Breast epithelium (tissue), 4 donors: ENCODE measurements at regions not wholly inside any gene's neighbourhood (a gene's known extent, or its start where the extent isn't known, plus 50 kb on each side); places are given as distances from the start of the nearest gene placed in this dataset.
"Not testable (repeated sequence)": the region's sequence is repeated elsewhere in the genome, so short reads cannot be mapped to it uniquely, and the experiment has no call there.

ENCODE experiments used
- DNase-seq, 2 donors: peaks; one replicate each; pipeline ENCODE4 v3.0.0-alpha.2; 2019; ENCODE audit warnings: low spot score in 2 of 2
- H3K27ac ChIP-seq, 2 donors: fragments of 200-600 bp; sonication (generic) in 1 of 2; one replicate each; pipeline ENCODE4 v1.5.1; 2016 to 2019; ENCODE audit warnings: mild to moderate bottlenecking in 1 of 2
- H3K27me3 ChIP-seq, 2 donors: fragments of 200-600 bp; sonication (generic) in 1 of 2; one replicate each; pipeline versions ENCODE4 v1.5.1 to v1.6.0; 2017 to 2019; ENCODE audit warnings: control low read depth in 1 of 2, mild to moderate bottlenecking in 1 of 2
- H3K36me3 ChIP-seq: fragments of 200-600 bp; one replicate; pipeline ENCODE4 v1.5.1; 2019
- H3K4me1 ChIP-seq, 2 donors: fragments of 200-600 bp; sonication (generic); one replicate each; pipeline ENCODE4 v1.5.1; 2016 to 2019; ENCODE audit warnings: control low read depth in 1 of 2
- H3K4me3 ChIP-seq, 3 donors: fragments of 200-600 bp; sonication (generic); 1 replicate in 2 of 3; 2 replicates in 1 of 3; pipeline ENCODE4 v1.5.1; 2016 to 2019; ENCODE audit warnings: mild to moderate bottlenecking in 3 of 3, moderate library complexity in 2 of 3
- H3K9me3 ChIP-seq, 2 donors: fragments of 200-600 bp; sonication (generic) in 1 of 2; one replicate each; pipeline ENCODE4 v1.5.1; 2016 to 2019; ENCODE audit warnings: control low read depth in 1 of 2
- POLR2A ChIP-seq: fragments of 450-650 bp; IDR thresholded peaks from one replicate; pipeline ENCODE4 v1.6.1; 2016; ENCODE audit warnings: antibody characterized with exemption, mild to moderate bottlenecking, moderate library complexity
- POLR2AphosphoS5 ChIP-seq, 3 donors: sonication (generic); formaldehyde crosslinking; IDR thresholded peaks; one replicate each; pipeline ENCODE4 v1.6.1; 2017; ENCODE audit warnings: antibody characterized with exemption in 3 of 3
- intact Hi-C: fragments of 100-400 bp; cut with DNase I; formaldehyde crosslinking; loops from one replicate; pipeline ENCODE4 v1.15.1; 2023; ENCODE audit warnings: low total_unique reads
- TF ChIP-seq, protein P1 (sequence below), 3 donors: fragments of 450-650 bp; IDR thresholded peaks; one replicate each; pipeline ENCODE4 v1.5.1; 2016 to 2017; ENCODE audit warnings: antibody characterized with exemption in 3 of 3, mild to moderate bottlenecking in 3 of 3, moderate library complexity in 3 of 3

DNA sequence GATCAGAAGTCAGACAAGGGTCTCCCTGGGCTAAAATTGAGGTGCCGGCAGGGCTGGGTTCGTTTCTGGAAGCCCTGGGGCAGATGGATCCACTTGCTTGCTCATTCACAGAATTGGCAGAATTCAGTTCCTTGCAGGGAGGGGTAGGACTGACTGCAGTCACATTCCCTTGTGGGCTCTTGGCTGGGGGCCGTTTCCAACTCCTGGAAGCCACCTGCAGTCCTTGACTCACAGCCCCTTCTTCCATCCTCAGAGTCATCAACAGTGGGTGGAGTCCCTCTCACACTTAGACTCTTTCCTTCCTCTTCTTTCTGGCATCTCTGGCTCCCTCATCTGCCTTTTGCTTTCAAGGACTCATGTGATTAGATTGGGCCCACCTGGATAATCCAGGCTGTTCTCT lies 54.6 kb upstream of the NANOS1 start:
- Histone ChIP-seq H3K27ac (no peak overlapping the region), H3K27me3 (no peaks in the 10 kb centered on the region), H3K9me3 (peaks cover 0 to 8% of the 10 kb centered on the region in 2 donors), H3K4me1 (no peaks in the 10 kb centered on the region), H3K36me3 (no peaks in the 10 kb centered on the region), H3K4me3 (no peak overlapping the region)
- TF ChIP-seq, protein P1, sequence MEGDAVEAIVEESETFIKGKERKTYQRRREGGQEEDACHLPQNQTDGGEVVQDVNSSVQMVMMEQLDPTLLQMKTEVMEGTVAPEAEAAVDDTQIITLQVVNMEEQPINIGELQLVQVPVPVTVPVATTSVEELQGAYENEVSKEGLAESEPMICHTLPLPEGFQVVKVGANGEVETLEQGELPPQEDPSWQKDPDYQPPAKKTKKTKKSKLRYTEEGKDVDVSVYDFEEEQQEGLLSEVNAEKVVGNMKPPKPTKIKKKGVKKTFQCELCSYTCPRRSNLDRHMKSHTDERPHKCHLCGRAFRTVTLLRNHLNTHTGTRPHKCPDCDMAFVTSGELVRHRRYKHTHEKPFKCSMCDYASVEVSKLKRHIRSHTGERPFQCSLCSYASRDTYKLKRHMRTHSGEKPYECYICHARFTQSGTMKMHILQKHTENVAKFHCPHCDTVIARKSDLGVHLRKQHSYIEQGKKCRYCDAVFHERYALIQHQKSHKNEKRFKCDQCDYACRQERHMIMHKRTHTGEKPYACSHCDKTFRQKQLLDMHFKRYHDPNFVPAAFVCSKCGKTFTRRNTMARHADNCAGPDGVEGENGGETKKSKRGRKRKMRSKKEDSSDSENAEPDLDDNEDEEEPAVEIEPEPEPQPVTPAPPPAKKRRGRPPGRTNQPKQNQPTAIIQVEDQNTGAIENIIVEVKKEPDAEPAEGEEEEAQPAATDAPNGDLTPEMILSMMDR (IDR thresholded peaks at IDR 0.05), result no peak
- TF ChIP-seq POLR2AphosphoS5 (IDR thresholded peaks at IDR 0.05) (no peak), POLR2A (no peak)
- intact Hi-C loops, result no loop called here
- DNase-seq, result no peak

DNA sequence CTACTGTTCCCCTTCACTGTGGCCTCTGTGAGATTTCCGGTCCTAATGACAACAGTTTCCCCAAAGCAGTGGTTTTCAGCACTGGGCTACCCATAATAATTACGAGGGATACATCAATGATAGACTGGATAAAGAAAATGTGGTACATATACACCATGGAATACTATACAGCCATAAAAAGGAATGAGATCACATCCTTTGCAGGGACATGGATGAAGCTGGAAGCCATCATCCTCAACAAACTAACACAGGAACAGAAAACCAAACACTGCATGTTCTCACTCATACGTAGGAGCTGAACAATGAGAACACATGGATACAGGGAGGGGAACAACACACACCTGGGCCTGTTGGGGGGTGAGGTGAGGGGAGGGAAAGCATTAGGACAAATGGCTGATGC lies 53.3 kb upstream of the NANOS1 start:
- H3K4me3 ChIP-seq, H3K27ac ChIP-seq, intact Hi-C loops, H3K9me3 ChIP-seq, H3K36me3 ChIP-seq, H3K27me3 ChIP-seq, DNase-seq, H3K4me1 ChIP-seq: not testable (repeated sequence)

DNA sequence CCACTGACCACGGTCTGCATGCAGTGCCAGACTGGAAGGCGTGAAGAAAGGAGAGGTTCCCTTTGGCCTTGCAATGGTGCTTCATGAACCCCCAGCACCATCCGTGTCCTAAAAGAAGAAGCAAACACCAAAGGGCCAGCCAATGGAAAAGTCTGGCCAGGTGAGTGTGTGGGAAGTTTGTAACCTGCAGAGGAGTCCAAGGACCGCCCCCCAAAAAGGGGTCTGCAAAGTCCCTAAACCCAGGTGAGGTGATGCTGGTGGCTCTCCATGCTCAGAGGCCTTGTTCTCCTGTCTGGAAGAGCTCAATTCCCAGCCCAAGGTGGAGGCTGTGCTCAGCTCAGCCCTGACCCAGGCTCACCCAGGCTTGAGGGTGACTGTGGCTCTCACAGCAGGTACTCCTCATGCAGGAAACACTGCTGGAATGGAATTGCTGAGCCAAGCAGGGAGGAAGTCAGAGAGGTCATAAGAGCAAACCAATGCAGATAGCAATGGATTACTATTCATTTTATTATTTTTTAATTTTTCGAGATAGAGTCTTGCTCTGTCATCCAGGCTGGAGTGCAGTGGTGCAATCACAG lies 52.4 kb upstream of the NANOS1 start:
- intact Hi-C loops, result no loop called here
- peaks cover 0 to 8% of the 10 kb centered on the region in 2 donors for H3K9me3 ChIP-seq
- H3K36me3 ChIP-seq, result no peaks in the 10 kb centered on the region
- no peak overlapping the region for H3K27ac ChIP-seq
- no peak for DNase-seq
- no peaks in the 10 kb centered on the region for H3K27me3 ChIP-seq
- TF ChIP-seq POLR2AphosphoS5 (IDR thresholded peaks at IDR 0.05) (no peak), POLR2A (no peak)
- TF ChIP-seq, protein P1 (IDR thresholded peaks at IDR 0.05), result no peak
- H3K4me1 ChIP-seq, result no peaks in the 10 kb centered on the region
- no peak overlapping the region for H3K4me3 ChIP-seq

DNA sequence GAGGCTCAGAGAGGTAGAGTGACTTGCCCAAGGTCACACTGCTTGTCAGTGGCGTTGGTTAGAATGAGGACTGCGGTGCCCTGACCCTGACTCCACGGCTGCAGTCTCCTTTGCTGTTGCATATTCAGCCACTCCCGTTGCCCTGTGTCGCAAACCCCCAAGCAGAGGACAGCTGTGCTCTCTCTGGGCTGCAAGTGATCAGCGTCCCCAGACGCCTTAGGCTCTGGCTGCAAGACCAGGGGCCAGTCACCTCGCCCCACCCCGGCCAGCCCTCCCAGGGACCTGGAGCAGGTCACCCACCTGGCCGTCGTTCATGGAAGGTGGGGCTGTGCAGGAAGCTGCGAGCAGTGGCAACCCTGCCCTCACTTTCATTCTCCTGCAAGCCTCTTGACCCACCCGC lies 51.7 kb upstream of the NANOS1 start:
- no peak for DNase-seq
- Histone ChIP-seq H3K4me3 (no peak overlapping the region), H3K27me3 (no peaks in the 10 kb centered on the region), H3K36me3 (no peaks in the 10 kb centered on the region), H3K9me3 (peaks cover 0 to 8% of the 10 kb centered on the region in 2 donors), H3K27ac (no peak overlapping the region), H3K4me1 (no peaks in the 10 kb centered on the region)
- intact Hi-C loops, result no loop called here
- TF ChIP-seq, protein P1 (IDR thresholded peaks at IDR 0.05), result no peak
- TF ChIP-seq POLR2A, result no peak
- TF ChIP-seq POLR2AphosphoS5 (IDR thresholded peaks at IDR 0.05), result no peak

DNA sequence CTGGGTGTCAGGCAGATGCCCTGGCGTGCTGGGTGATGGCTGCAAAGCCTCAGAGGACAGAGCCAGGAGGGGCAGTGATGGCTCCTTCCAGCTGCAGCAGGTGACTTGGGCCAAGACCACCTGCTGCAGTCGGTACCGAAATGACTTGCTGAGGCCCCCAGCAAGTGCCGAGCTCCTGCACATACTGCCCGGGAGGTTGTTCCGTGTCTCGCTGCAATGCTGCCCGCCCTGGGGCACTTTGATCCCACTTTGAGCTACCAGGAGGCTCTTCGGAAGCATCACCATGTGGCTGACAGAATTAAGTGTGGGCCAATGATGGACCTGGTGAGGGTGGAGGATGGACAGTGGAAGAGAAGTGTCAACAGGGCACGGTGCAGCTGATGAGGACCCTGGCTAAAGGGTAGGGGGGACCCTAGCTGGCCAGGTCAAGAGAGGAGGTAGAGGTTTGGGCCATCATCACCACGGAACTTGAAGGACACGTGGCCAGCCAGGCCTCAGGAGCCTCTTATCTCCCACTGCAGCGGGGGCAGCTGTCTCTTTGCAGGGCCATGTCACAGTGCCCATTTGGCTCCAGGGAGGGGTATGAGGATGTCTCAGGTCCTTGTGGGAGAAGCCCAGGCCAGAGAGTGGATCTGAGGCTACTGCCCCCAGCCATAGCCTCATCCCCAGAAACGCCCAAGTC lies 51.1 kb upstream of the NANOS1 start:
- H3K36me3 ChIP-seq, result no peaks in the 10 kb centered on the region
- H3K27ac ChIP-seq, result no peak overlapping the region
- no peak overlapping the region for H3K4me3 ChIP-seq
- H3K9me3 ChIP-seq, result peaks cover 0 to 8% of the 10 kb centered on the region in 2 donors
- H3K27me3 ChIP-seq, result no peaks in the 10 kb centered on the region
- TF ChIP-seq, protein P1 (IDR thresholded peaks at IDR 0.05), result no peak
- TF ChIP-seq POLR2A (no peak), POLR2AphosphoS5 (IDR thresholded peaks at IDR 0.05) (no peak)
- no peaks in the 10 kb centered on the region for H3K4me1 ChIP-seq
- intact Hi-C loops, result no loop called here
- DNase-seq, result no peak
